Activated CD4-positive, alpha-beta T cell treated with anti-CD3 and anti-CD28 coated beads, Interleukin-2, amount 50 U/mL, for 4 hours (primary cell): ENCODE measurements at regions not wholly inside any gene's neighbourhood (a gene's known extent, or its start where the extent isn't known, plus 50 kb on each side); places are given as distances from the start of the nearest gene placed in this dataset.
A peak's percentile ranks its signal among the peaks of the same experiment; 100 is the strongest.
"Not testable (repeated sequence)": the region's sequence is repeated elsewhere in the genome, so short reads cannot be mapped to it uniquely, and the experiment has no call there.

Source experiments
- DNase-seq, 2 experiments: peaks; one replicate each; pipeline ENCODE4 v3.0.0-alpha.2; 2020

DNA sequence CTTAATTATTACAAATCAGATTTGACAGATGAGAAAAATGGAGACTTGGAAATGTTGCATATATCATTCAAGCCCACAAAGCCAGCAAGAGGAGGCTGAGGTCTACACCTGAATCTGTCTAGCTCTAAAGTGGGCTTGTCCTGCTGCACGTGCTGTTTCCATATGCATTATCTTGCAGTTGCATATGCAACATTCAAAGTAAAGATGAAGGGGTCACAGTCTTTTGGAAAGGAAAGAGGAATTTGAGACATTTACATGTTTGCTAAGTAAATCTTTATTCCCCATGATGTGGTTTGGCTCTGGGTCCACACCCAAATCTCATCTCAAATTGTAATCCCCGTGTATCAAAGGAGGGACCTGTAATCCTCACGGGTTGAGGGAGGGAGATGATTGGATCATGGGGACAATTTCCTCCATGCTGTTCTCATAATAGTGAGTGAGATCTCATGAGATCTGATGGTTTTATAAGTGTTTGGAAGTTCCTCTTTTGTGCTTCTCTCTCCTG lies 98.3 kb downstream of the BACH1 start:
- DNase-seq = no peak

DNA sequence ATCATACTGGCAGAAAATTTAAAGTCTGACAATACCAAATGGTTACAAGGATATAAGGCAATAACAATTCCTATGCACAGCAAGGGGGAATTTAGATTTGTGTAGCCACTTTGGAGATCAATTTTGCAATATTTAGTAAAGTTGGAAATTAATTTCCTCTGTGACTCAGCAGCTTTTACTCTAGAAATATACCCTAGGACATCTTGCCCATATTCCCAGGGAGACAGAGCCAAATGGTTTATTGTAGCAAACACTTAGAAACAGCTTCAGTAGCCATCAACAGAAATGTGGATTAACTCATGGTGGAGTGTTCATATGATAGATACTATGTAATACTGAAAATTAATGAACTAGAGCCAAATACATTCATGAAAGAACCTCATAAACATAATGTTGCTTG lies 104.6 kb downstream of the BACH1 start:
- no peak for DNase-seq

DNA sequence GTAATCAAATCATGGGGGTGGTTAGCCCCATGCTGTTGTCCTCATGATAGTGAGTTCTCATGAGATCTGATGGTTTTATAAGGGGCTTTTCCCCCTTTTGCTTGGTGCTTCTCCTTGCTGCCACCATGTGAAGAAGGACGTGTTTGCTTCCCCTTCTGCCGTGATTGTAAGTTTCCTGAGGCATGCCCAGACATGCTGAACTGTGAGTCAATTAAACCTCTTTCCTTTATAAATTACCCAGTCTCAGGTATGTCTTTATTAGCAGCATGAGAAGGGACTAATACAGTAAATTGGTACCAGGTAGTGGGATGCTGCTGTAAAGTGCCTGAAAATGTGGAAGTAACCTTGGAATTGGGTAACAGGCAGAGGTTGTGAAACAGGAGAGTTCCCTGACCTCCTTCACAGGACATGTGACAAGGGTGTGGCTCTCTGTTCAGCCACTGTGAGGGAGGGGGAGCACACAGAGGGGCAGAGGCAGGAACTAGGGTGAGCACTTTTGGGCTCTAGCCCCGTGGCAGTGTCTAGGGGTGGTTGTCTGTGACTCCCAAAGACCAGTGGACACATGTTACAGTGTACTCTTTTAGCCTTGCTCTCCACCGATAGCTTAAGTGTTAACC lies 105.3 kb downstream of the BACH1 start:
- no peak for DNase-seq

DNA sequence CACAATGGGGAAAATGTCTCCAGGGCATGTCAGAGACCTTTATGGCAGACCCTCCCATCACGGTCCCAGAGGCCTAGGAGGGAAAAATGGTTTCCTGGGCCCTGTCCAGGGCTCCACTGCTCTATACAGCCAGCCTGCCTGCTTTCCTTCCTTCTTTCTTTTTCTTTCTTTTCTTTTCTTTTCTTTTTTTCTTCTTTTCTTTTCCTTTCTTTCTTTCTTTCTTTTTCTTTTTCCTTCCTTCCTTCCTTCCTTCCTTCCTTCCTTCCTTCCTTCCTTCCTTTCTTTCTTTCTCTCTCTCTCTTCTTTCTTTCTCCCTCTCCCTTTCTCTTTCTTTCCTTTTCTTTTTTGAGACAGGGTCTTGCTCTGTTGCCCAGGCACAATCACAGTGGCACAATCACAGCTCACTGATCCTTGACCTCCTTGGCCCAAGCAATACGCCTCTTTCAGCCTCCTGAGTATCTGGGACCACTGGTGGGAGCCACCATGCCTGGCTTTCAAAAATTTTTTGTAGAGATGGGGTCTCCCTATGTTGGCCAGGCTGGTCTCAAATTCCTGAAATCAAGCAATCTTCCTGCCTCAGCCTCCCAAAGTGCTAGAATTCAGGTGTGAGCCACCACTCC lies 106.9 kb downstream of the BACH1 start:
- DNase-seq = no peak

DNA sequence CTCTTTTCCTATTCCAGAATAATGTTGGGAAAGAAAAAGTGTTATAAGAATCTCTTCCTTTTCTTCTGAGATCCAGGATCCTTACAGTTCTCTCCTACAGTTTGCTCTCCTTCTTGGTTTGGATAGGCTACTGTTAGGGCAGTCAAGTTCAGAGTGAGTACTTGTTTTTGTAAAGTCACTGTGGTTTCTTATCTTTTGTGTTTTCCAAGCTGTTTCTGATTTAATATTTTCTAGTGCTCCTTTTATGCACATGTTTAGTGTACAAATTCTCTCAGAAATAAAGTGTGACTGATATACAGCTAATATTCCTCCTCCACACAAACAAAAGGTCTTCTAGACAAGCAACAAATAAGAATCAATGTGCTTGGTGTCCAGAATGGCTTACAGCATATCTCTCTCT lies 107.7 kb downstream of the BACH1 start:
- no peak for DNase-seq

DNA sequence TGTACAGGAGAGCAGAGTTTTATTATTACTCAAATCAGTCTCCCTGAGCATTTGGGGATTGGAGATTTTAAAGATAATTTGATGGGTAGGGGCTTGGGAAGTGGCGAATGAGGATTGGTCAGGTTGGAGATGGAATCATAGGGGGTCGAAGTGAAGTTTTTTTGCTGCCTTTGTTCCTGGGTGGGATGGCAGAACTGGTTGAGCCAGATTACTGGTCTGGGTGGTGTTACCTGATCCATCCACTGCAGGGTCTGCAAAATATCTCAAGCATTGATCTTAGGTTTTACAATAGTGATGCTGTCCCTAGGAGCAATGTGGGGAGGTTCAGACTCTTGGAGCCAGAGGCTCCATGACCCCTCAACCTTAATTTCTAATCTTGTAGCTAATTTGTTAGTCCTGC lies 108.8 kb downstream of the BACH1 start:
- DNase-seq = no peak

DNA sequence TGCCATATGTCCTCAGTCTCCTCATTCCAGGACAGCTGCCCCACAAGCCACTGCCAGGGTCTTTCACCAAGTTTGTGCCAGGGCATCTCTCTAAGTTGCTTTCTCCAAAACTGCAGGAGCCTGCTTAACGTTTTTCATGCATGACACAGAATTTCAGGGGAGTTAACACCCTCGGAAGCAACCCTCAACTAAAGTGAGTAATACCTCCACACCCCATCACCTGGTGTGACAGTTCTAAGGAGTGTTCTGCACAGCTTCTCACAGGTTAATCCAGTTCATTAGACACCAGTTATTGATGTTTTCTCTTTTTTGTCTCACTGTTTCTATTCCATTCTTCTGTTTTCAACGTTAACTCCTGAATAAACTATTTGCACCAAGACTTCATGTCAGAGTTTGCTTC lies 115.0 kb downstream of the BACH1 start:
- DNase-seq = no peak

DNA sequence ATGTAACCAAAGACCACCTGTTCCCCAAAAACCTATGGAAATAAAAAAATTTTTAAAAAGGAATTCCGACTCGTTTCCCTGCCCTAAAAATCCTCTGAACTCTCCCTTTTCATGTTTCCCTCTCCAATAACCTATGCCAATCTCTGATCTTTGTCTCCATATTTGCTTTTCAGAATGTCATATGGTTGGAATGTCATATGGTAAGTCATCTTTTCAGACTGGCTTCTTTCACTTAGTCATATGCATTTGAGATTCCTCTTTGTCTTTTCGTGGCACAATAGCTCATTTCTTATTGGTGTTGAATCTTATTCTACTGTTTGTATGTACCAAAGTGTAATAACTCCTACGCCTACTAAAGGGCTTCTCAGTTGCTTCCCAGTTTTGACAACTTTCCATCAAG lies 117.5 kb downstream of the BACH1 start:
- DNase-seq = no peak

DNA sequence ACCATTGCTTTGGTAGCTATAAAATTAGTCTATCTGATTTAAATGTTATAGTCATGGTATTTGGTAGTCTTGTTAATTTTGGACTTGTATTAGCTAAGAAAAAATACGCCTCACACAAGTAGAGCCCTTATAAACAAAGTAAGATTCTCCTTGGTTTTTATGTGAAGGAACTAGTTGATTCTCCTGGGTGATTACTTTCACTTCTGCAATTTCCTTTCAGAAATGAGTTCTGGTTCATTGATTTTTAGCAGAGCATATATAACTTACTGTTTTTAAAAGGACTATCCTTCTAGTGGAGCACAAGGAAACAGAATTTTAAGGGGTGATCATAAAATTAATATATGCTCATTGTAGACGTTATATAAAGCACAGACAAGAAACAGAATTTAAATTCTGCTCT lies 120.1 kb downstream of the BACH1 start:
- no peak for DNase-seq

DNA sequence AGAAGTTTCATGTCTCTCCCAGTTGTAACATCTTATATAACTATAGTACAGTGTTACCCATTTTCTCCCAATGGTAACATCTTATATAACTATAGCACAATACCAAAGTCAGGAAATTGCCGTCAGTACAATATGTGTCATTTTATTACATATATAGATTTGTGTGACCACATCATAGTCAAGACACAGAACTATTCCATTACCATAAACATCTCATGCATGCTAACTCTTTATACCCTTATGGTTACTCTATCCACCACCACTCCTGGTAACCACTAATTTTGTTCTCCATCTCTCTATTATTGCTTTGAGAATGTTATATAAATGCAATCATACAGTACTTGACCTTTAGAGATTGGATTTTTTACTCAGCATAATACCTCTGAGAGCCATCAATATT lies 120.7 kb downstream of the BACH1 start:
- DNase-seq = no peak

DNA sequence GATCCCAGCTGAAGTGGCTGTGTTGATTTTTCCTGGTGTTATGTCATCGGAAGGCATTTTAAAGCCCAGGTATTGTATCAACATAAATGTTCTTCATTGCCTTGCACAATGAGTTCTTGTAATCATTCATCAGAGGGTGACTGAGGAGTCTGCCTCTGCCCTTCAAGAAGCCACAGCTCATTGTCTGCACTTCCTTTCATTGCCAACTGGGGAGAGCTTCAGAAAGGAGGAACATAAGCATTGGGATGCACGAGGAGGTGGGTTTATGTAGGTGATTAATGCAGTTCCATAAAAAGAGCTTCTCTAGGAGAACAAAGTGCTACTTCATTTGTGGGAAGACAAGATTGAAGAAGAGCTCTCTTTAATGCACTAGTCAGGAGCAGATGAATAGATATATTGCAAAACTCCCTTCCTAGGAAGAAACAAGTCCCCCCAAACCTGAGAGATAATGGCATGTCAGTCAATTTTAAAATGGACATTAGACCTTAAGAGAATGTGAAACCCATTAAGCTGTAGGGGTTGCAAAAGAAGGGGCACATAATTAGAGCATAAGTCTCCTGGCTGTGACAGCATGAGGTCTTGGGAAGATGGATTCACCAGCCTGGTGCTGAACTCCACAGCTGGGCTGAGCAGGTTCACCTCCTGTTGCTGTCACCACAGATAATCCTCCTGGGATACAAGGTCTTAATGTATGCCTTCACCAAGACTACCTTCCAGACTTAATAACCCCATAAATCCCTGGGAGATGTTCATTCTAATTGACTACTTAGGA lies 124.6 kb downstream of the BACH1 start:
- no peak for DNase-seq

DNA sequence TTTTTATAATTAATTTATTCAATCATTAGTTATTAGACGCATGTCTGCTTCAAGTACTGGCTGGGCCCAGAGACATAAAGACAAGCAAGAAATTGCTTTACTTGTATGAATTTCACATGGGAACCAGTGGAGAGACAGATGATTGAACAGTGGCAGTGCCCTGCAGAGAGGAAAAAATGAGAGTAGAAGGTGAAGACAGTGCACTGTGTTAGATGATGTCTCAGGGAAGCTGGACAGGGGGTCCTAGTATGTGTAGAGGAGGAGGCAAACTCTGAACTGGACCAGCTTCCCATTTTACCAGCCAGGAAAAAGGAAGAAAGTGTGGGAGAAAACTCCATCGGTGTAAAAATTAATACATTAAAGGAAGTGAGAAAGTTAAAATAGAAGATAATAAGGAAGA lies 126.0 kb downstream of the BACH1 start:
- no peak for DNase-seq

DNA sequence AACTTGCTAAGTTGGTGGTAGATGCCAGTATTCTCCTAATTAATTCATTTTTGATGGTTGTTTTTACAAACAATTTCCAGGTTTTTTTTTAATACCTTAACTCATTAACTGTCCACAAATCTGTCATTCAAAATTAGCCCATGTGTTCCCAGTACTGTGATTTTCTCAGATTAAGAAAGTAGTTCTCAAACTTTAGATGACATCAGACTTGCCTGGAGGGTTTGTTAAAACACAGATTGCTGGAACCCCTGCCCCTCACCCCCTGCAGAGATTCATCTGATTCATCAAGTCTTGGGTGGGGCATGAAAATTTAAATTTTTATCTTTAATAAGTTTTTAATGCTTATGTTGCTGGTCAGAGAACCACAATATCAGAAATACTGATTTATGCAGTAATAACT lies 130.5 kb downstream of the BACH1 start:
- DNase-seq = no peak

DNA sequence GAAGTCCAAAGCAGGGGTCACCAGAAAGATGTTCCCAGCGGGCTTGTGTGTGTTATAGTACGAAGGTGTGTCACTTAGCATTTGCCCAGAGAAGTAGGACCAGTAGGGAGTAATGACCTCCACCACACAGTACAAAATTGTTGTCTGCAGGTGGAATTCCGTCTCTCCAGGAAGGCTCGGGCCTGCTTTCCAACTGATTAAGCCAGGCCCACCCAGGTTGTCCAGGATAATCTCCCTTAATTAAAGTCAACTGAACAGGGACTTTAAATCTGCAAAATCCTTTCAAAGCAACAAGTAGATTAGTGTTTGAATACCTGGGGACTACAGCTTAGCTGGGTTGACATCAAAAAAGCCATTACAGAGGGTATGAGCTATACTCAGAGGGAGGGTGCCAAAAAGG lies 131.3 kb downstream of the BACH1 start:
- DNase-seq = no peak

DNA sequence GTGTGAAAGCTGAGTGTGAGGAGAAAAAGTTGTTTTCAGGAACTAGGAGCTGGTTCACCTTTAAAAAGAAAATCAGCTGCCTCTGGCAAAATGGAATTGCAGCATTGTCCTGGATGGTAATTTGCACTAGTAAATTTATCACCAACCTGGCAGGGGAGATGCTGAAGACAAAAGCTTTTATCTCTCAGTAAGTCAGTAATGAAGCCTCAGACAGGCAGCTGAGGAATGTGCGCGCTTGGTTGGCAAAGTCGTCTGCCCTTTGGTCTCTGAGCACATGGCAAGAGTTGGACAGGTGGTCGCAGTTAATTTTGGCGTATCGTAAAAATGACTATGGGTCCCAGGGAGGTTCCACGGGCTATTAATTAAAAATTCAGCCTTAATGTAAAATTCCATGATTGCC lies 131.9 kb downstream of the BACH1 start:
- DNase-seq = no peak

DNA sequence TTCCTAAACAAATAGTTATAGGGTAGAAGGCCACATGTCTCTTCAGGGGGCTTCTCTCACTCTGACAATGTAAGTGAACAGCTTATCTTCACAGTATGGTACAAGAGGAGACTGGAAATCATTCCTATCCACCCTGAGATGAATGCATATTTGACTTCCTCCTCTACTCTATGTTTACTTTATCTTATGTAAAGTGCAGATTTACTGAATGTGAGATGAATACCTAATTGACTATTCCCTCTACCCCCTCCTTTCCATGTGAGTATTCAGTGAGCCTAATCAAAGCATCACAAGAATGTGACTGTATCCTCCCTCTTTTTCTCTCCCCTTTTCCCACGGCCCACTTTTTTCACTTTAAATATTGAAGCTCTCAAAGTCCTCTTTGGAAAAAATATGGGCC lies 132.5 kb downstream of the BACH1 start:
- DNase-seq = no peak

DNA sequence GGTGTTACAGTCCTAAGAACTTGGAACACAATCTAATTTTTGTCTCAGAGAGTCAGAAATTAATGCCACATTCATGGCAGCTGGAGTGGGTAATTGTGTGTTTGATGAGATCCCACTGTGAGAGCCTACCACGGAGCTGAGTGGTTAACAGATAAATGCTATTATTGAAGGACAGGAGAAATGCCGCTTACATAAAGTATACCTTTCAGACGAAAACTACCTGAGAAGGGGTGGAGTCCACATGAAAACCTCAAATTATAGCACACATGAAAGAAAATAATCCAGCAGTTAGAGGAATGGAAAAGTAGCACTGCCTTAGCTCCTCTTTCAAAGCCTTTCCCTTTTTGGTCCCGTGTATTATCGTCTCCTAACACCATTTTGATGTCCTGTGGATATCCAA lies 133.0 kb downstream of the BACH1 start:
- DNase-seq = no peak

DNA sequence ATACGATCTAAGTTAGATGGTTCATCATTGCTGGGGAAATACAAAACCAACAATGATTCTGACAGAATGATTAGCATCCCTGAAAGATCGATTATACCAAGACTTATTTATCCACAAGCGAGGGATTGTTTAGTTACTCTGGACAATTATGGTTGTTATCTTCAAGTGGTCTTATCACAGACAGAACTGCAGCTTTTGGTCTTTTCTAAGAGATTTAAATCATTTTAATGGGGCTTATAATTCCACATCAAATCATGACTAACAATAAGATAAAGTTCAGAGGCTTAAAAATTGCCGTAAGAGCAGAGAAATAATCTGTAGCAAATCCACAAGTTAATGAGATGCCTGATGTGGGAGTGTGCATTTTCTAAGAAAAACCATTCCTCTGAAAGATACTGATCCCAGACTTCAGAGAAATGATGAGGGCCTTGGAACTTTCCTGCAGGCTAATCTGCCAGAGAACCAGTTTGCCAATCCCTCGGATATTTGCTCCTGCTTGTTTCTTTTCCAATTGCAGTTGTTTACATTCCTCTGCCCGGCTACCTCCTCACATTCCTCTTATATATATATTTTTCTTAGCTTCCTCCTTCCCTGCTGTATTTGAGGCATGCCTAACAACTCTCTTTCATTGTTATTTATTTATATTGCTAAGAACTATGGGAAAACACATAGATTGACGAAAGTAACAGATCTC lies 134.8 kb downstream of the BACH1 start:
- DNase-seq = no peak

DNA sequence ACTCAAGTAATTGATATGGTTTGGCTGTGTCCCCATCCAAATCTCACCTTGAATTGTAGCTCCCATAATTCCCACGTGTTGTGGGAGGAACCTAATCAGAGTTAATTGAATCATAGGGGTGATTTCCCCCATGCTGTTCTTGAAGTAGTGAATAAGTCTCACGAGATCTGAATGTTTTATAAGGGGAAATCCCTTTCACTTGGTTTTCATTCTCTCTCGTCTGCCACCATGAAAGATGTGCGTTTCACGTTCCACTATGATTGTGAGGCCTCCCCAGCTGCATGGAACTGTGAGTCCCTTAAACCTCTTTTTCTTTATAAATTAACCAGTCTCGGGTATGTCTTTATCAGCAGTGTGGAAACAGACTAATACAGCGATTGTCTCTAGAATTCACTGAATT lies 135.4 kb downstream of the BACH1 start:
- DNase-seq = no peak

DNA sequence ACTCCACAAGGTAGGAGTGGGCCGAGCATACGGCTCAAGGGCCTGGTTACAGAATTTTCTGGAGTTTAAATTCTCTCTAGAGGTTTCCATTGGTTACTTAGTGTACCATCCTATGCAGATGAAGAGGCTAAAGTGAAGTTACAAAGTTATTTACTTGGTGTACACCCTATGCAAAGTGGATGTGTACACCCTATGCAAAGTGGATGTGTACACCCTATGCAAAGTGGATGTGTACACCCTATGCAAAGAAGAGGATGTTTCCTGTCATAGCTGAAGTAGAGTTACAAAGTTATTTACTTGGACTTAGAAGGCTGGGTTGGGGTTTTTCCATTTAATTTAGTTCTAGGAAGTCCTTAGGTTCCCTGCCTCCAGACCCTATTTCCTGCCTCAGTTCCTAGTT lies 136.3 kb downstream of the BACH1 start:
- DNase-seq = not testable (repeated sequence)

DNA sequence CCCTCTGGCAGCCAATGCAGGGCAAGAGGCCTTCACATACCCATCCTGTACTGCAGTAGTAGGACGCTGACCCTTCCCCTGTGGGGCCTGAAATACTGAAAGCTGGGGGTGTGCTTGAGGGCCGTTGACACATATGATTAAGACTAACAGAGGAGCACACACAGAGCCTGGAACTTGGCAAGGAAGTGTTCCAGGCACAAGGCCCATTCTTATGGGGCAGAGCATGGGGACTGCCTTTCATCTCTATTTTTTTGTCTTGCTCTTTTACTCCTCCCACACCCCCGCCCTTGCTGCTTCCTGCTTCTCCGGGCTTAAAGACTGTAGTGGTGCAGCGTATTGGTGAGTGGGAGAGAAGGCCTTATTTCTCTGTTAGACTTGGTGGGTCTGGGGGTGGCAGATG lies 137.4 kb downstream of the BACH1 start:
- peak; percentile 40 to 44 for DNase-seq

DNA sequence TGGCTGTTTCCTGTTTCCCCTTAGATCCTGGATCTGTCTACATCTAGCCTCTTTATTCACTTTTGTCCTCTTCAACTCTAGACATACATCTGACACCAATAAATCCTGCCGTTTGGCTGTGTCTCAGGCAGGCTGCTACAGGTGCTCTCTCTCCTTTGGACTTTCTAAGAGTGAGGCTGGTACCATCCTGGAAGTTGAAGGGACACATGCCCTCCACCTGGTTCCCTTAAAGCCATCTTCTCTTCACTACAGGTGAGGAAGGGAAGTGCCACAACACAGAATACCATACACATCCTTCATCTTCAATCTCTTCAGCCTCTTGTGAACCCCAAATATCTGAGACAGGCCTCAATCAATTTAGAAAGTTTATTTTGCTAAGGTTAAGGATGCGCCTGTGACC lies 137.9 kb downstream of the BACH1 start:
- no peak for DNase-seq

DNA sequence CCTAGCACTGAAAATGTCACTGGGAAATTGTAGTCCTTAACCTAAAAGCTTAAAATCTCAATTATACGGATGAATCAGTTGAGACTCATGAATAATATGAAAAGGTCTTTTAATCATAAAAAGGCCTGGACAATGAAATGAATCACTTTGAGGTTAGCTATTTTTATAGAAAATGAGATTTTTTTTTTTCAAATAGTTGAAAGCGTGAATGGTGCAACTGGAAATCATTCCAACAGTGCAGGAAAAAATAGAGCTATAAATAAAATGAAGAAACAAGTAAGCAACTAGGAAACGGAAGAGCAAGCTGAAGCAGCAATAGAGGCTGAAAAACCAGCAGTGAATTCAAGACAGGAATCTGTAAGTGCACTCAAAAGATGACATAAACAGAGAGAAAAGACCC lies 142.9 kb downstream of the BACH1 start:
- no peak for DNase-seq
